Fibroblast of villous mesenchyme (primary cell): ENCODE measurements at regions not wholly inside any gene's neighbourhood (a gene's known extent, or its start where the extent isn't known, plus 50 kb on each side); places are given as distances from the start of the nearest gene placed in this dataset.
A peak's percentile ranks its signal among the peaks of the same experiment; 100 is the strongest.
"Not testable (repeated sequence)": the region's sequence is repeated elsewhere in the genome, so short reads cannot be mapped to it uniquely, and the experiment has no call there.

Experiments
- DNase-seq: peaks from one replicate; pipeline ENCODE4 v3.0.0-alpha.2; 2010; ENCODE audit warnings: low read depth
- H3K4me3 ChIP-seq: 2 replicates; pipeline ENCODE4 v1.5.1; 2011; ENCODE audit warnings: low read depth, mild to moderate bottlenecking, low read length
- TF ChIP-seq, protein P1 (sequence below): IDR thresholded peaks from 2 replicates; pipeline ENCODE4 v1.5.1; 2012; ENCODE audit warnings: low read depth, mild to moderate bottlenecking, low read length; ENCODE audit not compliant: insufficient read depth

- H3K4me3 ChIP-seq, result no peak overlapping the region
- TF ChIP-seq, protein P1, sequence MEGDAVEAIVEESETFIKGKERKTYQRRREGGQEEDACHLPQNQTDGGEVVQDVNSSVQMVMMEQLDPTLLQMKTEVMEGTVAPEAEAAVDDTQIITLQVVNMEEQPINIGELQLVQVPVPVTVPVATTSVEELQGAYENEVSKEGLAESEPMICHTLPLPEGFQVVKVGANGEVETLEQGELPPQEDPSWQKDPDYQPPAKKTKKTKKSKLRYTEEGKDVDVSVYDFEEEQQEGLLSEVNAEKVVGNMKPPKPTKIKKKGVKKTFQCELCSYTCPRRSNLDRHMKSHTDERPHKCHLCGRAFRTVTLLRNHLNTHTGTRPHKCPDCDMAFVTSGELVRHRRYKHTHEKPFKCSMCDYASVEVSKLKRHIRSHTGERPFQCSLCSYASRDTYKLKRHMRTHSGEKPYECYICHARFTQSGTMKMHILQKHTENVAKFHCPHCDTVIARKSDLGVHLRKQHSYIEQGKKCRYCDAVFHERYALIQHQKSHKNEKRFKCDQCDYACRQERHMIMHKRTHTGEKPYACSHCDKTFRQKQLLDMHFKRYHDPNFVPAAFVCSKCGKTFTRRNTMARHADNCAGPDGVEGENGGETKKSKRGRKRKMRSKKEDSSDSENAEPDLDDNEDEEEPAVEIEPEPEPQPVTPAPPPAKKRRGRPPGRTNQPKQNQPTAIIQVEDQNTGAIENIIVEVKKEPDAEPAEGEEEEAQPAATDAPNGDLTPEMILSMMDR, result no peak
- DNase-seq, result no peak
These were observed 165.4 kb upstream of the PCDH9 start for GRCh38 chr13:67395577-67395976.

- no peak for DNase-seq
- TF ChIP-seq, protein P1, result no peak
- H3K4me3 ChIP-seq, result no peak overlapping the region
These were observed 161.9 kb upstream of the PCDH9 start for GRCh38 chr13:67392014-67392413.

DNA sequence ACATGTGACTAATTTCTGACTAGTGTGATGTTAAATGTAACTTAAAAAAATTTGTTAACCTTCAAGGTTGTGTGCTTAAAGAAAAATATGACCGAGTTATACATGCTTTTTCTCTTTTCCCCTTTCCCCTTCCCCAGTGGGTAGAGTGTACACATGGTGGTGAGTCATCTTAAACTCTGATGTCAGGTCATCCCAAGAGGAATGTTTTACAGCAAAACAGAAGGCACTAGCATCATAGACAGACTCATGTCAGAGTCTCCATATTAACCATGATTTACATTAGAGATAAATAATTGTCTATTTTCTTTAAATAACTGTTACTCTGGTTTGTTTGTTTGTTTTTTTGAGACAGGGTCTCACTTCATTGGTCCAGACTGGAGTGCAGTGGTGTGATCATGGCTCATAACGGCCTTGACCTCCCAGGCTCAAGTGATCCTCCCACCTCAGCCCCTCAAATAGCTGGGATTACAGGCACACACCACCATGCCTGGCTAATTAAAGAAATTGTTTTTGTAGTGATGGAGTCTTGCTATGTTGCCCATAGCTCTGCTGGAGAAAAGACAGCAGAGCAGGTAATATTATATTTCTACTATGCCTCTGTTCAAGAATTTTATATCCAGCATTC is 160.4 kb upstream of the PCDH9 start:
- peak; percentile 28 for DNase-seq
- no peak overlapping the region for H3K4me3 ChIP-seq
- TF ChIP-seq, protein P1, result no peak

- TF ChIP-seq, protein P1, result no peak
- no peak for DNase-seq
- no peak overlapping the region for H3K4me3 ChIP-seq
These were observed 159.0 kb upstream of the PCDH9 start for GRCh38 chr13:67389171-67389570.

GRCh38 chr13:67383109-67383757 is 153.1 kb upstream of the PCDH9 start:
- not testable (repeated sequence) for H3K4me3 ChIP-seq, DNase-seq

- DNase-seq, result no peak
- H3K4me3 ChIP-seq, result no peak overlapping the region
- TF ChIP-seq, protein P1, result no peak
These were observed 147.8 kb upstream of the PCDH9 start for GRCh38 chr13:67377919-67378318.

DNA sequence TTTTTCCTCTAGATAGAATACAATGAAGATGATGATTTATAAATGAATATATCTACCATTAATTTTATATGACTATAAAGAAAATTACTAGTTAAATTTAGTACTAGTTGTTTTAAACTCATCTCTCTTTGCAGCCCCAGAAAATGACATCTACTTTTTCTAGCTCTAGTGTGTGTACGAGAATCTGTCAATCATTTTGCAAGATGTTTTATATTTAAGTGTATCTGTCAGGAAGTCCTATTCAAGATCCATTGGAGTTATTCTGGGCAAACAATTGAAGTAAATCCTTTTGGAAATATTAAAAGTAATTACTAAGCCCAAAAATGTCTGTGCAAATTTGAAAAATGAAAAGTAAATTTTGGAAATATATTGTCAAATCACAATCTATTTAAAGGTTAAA is 144.3 kb upstream of the PCDH9 start:
- DNase-seq, result no peak
- no peak overlapping the region for H3K4me3 ChIP-seq
- TF ChIP-seq, protein P1, result no peak
